ENCODE measurements at regions not wholly inside any gene's neighbourhood (a gene's known extent, or its start where the extent isn't known, plus 50 kb on each side); places are given as distances from the start of the nearest gene placed in this dataset.
A peak's percentile ranks its signal among the peaks of the same experiment; 100 is the strongest.

DNA sequence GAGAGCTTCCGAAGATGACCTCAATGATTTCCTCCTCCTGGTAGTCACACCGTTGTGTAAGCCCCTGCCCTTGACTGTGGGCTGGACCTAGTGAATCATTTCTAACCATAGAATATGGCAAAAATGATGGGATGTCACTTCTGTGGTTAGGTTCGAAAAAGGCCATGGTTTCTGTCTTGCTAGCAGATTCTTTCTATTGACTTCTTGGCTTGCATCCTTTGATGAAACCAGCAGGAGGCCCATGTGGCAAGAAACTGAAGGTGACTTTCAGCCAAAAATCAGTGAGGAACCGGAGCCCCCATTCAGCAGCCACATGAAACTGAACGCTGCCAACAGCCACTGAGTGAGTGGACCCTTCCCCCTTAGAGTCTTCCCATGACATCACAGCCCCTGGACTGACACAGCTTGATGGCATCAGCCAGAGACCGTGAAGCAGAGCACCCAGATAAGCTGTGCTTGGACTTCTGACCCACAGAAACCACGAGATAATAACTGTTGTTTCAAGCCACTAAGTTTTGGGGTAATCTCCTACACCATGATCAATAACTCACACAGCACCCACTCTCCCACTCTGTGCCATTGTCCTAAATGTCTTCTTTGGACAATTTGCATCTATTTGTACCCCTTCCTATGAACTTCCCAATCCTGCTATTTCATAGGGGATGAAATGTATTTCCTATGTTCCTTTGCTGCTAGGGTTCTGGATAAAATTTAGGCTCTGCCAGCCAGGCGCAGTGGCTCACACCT lies 148.0 kb upstream of the STX18 start:
- no peak for DNase-seq

DNA sequence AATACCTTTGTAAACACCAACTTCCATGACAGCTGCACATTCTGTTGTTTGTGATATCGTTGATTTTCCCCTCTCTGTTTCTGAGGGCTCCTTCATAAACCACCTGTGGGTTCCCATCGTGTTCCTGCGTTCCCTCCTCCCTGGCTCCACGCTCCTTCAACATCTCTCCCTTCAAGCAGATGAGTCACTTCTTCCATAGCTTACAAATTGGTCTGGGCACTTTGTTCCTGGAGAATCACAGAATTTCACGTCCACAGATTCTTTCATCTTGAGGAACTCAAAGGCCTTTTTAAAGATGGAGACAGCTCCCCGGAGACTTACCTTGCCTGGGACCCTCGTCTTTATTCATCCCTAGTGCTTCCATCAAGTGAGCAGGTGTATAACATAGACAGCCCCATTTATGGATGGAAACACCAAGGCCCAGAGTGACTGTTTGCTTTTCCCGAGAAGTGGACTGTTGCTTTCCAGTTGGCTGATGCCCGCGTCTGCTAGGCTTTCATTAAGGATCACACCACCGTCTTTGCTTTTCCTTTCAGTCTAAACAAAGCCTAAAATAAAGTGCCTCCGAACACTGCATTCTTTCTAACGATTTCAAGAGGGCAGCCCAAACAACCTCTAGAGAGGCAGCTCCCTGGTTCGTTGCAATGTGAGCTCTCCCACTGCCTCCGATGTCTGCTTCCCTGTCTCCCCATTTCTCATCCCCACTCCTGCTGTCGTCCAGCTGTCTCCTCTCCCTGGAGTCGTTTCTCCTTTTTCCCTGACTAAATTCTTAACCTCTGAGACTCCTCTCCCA lies 146.3 kb upstream of the STX18 start:
- no peak for DNase-seq

DNA sequence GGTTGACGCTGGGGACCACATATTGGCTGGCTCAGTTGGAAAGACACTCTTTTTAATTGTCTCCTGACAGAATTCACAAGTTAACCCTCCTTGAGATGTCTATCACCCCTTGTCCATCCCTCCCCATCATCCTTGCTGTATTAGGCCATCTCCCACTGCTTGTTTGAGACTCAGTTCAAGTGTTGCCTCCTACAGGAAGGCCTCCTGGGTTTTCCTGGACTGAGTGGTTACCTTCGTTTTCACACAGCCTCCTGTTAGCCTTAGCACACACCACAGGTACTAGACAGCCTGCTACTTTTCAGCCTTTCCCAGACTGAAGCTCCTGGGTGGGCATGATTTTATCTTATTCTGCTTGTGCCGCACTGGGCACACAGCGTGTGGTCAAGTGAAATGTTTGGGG lies 145.3 kb upstream of the STX18 start:
- no peak for DNase-seq

DNA sequence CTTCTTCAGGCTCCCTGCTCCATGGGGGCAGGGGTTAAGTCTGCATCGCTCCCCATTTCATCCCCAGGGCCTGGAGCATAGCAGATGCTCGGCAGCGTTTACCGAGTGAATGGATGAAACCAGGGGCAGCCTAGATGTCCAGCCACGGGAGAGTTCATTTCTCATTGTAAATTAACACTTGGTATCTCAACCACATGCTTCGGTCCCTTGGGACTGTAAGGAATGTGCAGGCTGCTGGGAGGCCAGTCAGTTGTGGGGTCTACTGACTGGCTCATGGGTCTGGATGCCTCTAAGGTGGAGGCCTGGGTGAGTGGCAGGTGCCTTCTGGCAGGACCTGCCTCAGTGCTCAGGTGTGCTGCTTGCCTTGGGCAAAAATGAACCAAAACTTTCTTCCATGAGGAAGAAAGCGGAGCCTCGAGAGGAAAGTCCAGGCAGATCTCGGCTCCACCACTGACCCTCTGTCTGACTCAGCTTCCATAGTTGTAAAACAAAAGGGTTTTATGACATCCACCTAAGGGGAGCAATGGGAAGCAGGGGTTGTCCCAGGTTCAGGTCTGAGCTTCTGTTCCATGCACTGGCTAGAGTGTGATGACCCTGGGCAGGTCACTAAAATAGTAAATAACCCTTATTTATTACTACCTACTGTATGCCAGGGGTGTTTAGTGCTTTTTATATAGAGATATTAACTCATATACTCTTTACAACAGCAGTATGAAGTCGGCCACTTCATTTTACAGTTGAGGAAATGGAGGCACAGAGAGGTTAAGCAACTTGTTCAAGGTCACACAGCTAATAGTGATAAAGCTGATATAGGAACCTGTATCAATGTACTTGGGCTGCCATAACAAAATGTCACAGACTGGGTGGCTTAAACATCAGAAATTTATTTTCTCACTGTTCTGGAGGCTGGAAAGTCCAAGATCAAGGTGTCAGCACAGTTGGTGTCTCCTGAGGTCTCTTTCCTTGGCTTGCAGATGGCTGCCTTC lies 144.3 kb upstream of the STX18 start:
- no peak for DNase-seq

DNA sequence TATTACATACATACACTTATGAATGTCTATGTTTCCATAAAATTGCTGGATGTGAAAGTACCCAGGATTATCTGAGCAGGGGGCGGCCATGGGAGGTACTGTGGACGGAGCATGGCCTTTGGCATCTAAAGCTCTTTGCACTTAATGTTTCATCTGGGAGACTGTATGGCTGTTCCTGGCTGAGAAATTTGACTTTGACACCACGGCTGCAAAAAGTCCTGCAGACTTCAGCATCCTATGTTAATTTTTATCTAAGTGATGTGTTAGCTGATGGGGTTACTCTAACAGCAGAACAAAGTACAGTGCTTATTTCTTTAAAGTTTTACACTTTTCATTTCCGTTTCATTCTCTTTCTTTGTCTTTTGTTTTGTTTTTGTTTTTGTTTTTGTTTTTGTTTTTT lies 139.8 kb upstream of the STX18 start:
- no peak for DNase-seq

- DNase-seq: no peak
These were observed 138.9 kb upstream of the STX18 start for GRCh38 chr4:4680758-4681157.

DNA sequence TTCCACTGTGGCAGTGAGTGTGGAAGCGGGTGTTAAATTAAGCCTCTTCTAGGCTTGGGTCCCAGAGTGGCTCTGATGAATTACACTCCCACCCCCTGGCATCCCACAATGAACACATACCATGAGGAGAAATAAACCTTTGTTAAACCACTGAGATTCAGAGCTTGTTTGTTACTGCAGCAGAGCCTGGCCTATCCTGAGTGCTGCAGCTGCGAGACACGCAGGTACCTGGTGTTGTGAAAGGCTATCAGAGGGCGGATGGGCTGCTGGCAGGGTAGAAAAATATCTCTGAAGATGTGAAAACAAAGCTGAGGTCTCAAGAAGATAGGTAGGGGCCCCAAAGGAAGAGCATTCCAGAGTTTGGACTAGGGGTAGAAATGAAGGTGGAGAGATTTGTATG lies 138.4 kb upstream of the STX18 start:
- DNase-seq: no peak

- peak in 1 of 2 experiments; percentile 16 for DNase-seq
These were observed 136.0 kb upstream of the STX18 start for GRCh38 chr4:4677556-4678522.

DNA sequence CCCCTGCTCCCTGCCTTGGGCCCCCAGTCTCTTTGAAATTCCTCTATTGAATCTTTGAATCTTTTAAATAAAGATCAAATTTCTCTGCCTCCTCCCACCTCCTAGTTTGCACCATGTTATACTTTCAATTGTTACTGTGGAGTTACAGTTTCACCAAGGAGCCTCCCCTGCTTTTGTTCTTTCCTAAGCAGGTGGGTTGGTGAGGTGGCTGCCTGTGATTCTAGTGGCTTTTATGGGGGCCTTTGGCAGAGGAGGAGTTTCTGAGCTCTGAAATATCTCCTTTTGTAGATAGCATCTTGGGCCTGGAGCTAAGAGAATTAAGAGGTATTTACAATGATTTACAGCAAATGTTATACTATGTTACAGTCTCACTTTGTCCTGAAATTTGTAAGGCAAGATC lies 133.8 kb upstream of the STX18 start:
- no peak for DNase-seq

DNA sequence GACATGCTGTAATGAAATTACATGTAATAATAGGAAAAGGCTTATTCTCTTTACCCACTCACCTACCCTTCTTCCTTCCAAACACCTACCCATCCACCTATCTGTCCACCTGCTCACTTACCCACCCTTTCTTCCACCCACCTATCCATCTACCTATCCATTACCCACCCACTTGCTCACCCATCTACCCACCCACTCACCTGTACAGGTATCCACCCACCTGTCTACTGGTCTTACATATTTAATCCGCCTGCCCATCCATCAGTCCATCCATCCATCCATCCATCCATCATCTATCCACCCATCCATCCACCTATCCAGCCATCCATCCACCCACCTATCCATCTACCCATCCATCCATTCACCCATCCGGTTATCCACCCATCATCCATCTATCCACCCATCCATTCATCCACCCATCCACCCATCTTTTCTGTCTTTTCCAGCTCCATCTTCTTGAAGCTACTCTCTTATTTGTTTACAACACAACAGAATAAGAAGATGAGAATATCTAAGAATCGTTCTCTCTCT lies 133.3 kb upstream of the STX18 start:
- DNase-seq: no peak

DNA sequence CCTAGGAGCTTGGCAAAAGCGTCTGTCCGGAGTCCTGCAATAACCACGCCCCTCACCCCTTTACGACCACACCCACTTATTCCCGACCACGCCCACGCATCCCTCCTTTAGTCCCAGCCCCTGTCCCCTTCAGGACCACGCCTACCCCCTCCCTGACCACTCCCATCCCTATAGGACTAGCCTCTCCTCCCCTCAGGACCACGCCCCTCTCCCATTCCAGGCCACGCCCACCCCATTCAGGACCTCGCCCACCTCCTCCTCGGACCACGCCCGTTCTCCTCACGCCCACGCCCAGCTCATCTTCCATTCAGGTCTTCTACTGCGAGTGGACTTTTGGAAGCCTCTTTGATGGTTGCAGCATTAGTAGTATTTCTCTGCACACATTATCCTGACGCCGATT lies 131.2 kb upstream of the STX18 start:
- no peak for DNase-seq

GRCh38 chr4:4672402-4672801 lies 130.6 kb upstream of the STX18 start:
- DNase-seq: no peak

DNA sequence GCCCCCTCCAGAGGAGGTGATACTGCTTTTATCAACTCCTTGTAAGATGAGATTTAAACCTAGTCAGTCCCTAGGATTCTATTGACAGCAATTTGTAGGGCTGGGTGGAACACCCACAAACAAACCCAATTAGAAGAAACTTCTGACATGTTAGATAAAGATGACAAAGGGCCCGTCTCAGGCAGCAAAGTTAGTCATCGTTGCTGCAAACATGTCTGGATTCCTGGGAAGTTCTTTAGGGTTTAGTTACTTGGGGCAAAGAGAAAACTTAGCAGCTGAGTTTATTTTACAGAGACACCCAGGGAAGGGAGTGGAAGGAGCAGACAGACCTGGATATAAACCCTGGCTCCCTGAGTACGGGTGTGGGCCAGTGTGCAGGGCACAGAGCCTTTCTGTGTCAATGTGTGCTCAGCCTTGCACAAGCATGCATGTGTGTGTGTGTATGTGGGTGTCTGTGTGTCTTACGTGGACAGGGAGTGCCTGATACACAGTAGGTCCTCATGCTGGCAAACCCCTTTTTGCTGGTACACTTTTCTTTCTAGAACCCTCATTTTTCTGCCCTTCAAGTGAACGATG lies 130.0 kb upstream of the STX18 start:
- no peak for DNase-seq

DNA sequence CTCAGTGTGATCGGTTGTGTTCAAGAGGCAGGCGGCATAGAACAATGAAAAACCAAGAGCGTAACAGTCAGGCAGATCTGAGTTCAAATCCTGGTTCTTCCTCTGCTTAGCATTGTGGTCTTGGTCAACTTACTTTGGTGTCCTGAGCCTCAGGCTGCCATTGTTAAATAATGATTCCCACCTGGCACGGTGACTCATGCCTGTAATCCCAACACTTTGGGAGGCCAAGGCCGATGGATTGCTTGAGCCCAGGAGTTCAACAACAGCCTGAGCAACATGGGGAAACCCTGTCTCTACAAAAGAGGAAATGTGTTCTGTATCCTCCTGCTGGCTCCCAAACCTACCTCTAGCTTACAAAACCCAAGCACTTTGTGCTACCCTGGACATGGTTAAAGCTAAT lies 129.0 kb upstream of the STX18 start:
- no peak for DNase-seq

DNA sequence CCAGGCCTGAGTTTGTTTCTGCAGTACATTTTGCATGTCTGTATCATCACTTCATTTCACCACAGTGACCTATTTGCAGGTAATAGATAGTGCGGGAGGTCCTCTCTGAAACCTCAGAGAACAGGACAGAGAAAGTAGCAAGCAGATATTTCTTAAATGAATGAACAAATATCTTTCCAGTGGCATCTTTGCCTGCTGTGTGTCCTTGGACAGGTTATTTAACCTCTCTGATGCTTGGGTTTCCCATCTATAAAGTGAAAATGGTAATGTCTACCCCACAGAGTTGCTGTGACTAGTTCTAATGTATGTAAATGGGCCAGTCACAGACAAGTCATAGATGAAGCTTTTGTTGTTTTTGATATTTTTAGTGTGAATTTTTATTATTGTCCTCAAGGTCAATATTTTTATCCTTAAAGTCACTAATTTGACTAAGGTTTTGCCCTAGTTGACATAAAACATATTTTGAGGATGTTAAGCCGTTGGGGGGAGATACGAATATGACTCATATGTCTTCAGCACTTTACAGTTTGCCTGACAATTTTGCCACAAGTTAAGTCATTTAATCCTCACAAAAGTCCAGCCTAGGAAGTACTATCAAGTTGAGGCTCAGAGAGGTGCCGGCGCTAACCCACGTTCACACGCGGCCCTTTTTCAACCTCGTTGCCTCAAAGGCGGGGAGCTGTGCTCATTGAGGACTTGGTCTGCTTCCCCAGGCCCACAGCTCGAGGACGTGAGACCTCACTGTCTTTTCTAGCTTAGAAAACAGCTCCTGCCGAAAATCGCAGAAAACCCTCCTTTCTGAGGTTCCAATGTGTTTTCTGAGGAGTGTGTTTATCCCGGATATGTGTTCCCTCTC lies 126.7 kb upstream of the STX18 start:
- no peak for DNase-seq

DNA sequence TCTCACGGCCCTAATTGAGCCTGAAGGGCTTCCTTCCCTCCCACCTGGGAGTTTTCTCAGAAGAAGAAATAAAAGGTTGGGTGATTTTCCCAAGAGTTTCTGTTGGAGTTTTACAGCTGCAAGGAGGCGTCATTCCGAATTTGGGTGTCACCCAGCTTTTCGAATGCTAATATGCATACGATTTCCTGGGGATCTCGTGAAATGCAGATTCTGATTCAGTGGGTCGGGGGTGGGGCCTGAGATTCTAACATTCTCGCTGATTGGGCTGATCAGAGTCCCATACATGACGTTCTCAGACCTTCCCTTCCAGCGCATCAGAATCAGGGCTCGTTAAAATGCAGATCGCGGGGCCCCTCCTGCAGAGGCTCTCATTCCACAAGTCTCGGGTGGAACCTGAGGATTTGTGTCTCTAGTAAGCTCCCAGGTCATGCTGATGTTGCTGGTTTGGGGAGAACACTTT lies 125.8 kb upstream of the STX18 start:
- no peak for DNase-seq

DNA sequence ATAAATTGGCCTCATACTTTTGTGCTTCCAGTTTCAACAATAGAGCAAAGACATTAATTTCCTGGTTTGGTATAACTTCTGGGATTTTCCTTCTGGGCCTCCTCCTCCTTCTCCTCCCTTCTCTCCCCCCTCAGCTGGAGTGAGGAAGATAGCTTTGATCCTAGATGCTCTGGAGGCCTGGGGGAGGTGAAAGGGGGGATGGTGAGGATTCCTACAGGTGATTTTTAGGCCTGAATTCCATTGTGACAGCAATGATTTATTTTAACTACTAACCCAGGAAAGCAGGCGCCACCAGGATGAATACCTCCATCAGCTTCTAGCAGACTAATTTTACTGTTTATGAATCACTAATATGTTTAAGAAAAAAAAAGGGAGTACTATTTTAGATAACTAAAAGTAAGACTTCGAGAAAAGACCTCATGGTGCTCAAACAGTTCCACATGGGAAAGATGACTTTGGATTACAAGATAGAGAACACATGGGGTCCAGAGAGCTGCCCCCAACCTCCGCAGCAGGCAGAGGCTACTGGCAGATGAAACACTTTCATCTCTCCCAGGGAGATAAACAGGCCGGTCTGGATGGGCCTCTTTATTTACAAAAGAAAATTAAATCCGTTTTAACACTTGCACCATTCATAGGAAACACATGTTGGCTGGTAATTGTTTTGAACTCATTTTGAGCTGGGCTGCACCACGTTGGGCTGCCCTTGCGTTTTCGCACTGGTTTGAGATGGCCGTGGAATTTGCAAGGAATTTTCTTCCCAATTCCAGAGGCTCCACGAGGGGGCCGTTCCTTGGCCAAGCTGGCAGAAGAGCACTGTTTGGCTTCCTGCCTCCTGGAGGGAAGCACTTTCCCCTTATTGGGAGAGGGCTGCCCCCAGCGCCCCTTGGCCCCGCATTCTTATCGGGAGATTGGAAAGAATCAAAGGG lies 125.1 kb upstream of the STX18 start:
- no peak for DNase-seq

DNA sequence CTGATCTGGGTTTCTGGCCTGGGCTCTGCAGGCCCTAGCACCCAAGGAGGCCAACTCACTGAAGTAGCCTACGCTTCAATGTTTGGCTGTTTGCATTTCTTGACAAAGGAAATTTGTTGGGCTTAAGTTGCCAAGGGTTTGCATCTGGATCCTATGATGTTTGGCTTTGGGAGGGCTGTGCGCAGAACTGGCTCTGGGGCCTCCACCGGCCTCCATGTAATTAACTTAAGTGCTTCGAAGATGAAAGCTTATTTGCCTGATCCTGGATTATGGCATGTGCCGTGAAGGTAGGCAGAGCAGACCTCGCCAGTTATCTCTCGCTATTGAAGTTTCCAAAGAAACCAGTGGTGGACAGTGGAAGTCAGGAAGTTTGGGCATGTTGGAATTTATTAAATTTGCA lies 124.3 kb upstream of the STX18 start:
- no peak for DNase-seq

- no peak for DNase-seq
These were observed 122.4 kb upstream of the STX18 start for GRCh38 chr4:4664234-4664633.

Measured in Kasumi-1 (cell line).